Fibroblast of lung (primary cell): ENCODE measurements at regions not wholly inside any gene's neighbourhood (a gene's known extent, or its start where the extent isn't known, plus 50 kb on each side); places are given as distances from the start of the nearest gene placed in this dataset.

Experiments used
- DNase-seq, 2 donors: peaks; one replicate each; pipeline versions ENCODE4 v3.0.0 to v3.0.0-alpha.2; 2010; ENCODE audit warnings: low read depth in 2 of 2
- H2AFZ ChIP-seq: 2 replicates; pipeline ENCODE4 v1.5.1; 2012; ENCODE audit warnings: low read length, control low read depth, inconsistent platforms
- H3K27ac ChIP-seq: 2 replicates; pipeline ENCODE4 v1.5.1; 2011; ENCODE audit warnings: low read length, control low read depth; ENCODE audit not compliant: insufficient read depth
- H3K27me3 ChIP-seq: 2 replicates; pipeline ENCODE4 v1.5.1; 2011; ENCODE audit warnings: mild to moderate bottlenecking, low read length; ENCODE audit not compliant: control insufficient read depth, insufficient read depth
- H3K36me3 ChIP-seq: 2 replicates; pipeline ENCODE4 v1.5.1; 2011; ENCODE audit warnings: low read length; ENCODE audit not compliant: control insufficient read depth, insufficient read depth
- H3K4me1 ChIP-seq: 2 replicates; pipeline ENCODE4 v1.5.1; 2011; ENCODE audit warnings: low read length; ENCODE audit not compliant: control insufficient read depth, insufficient read depth; ENCODE audit errors: extremely low read depth
- H3K4me2 ChIP-seq: 2 replicates; pipeline ENCODE4 v1.5.1; 2011; ENCODE audit warnings: low read length, control low read depth; ENCODE audit not compliant: insufficient read depth; ENCODE audit errors: extremely low read depth
- H3K4me3 ChIP-seq, 4 experiments: fragments of 200-600 bp in 1 of 4; sonication (generic) in 1 of 4; replicated peaks in 1 of 4; 2 replicates each; pipeline ENCODE4 v1.5.1; 2011 to 2016; ENCODE audit warnings: low read length in 4 of 4, low read depth in 3 of 4, mild to moderate bottlenecking in 3 of 4, control low read depth in 2 of 4, inconsistent platforms in 1 of 4, mixed read lengths in 1 of 4; ENCODE audit not compliant: insufficient read depth in 1 of 4; ENCODE audit errors: control extremely low read depth in 1 of 4
- H3K79me2 ChIP-seq: 2 replicates; pipeline ENCODE4 v1.5.1; 2012; ENCODE audit warnings: mild to moderate bottlenecking, low read length, inconsistent platforms; ENCODE audit not compliant: control insufficient read depth, insufficient read depth
- H3K9ac ChIP-seq: 2 replicates; pipeline ENCODE4 v1.5.1; 2011; ENCODE audit warnings: mild to moderate bottlenecking, low read length, control low read depth; ENCODE audit not compliant: insufficient read depth
- H3K9me3 ChIP-seq: 2 replicates; pipeline ENCODE4 v1.5.1; 2012; ENCODE audit warnings: low read depth, low read length; ENCODE audit not compliant: control insufficient read depth, insufficient read depth
- H4K20me1 ChIP-seq: 2 replicates; pipeline ENCODE4 v1.5.1; 2011; ENCODE audit warnings: low read length; ENCODE audit not compliant: control insufficient read depth, insufficient read depth; ENCODE audit errors: extremely low read depth
- EZH2 ChIP-seq: IDR thresholded peaks from 2 replicates; pipeline ENCODE4 v1.5.1; 2012; ENCODE audit warnings: low read length, control low read depth, mild to moderate bottlenecking; ENCODE audit errors: missing control alignments
- TF ChIP-seq, protein P1 (sequence below), 2 donors: IDR thresholded peaks in 1 of 2; conservative IDR thresholded peaks in 1 of 2; 1 replicate in 1 of 2; 2 replicates in 1 of 2; pipeline ENCODE4 v1.5.1; 2011 to 2012; ENCODE audit warnings: low read length in 2 of 2, control low read depth in 1 of 2, inconsistent platforms in 1 of 2, low read depth in 1 of 2, mild to moderate bottlenecking in 1 of 2

GRCh38 chr3:66792086-66792485, 206.0 kb upstream of the KBTBD8 start:
- Histone ChIP-seq H3K27ac (no peak overlapping the region), H3K79me2 (no peaks in the 10 kb centered on the region), H3K4me3 (no peak overlapping the region), H3K4me1 (peaks cover 10% of the 10 kb centered on the region), H2AFZ (no peak overlapping the region), H3K36me3 (no peaks in the 10 kb centered on the region), H4K20me1 (no peaks in the 10 kb centered on the region), H3K9me3 (no peaks in the 10 kb centered on the region), H3K27me3 (no peaks in the 10 kb centered on the region), H3K9ac (no peak overlapping the region), H3K4me2 (no peak overlapping the region)
- no peak for TF ChIP-seq EZH2
- TF ChIP-seq, protein P1, sequence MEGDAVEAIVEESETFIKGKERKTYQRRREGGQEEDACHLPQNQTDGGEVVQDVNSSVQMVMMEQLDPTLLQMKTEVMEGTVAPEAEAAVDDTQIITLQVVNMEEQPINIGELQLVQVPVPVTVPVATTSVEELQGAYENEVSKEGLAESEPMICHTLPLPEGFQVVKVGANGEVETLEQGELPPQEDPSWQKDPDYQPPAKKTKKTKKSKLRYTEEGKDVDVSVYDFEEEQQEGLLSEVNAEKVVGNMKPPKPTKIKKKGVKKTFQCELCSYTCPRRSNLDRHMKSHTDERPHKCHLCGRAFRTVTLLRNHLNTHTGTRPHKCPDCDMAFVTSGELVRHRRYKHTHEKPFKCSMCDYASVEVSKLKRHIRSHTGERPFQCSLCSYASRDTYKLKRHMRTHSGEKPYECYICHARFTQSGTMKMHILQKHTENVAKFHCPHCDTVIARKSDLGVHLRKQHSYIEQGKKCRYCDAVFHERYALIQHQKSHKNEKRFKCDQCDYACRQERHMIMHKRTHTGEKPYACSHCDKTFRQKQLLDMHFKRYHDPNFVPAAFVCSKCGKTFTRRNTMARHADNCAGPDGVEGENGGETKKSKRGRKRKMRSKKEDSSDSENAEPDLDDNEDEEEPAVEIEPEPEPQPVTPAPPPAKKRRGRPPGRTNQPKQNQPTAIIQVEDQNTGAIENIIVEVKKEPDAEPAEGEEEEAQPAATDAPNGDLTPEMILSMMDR (conservative IDR thresholded peaks at IDR 0.05 in 1 of 2, IDR thresholded peaks at IDR 0.05 in 1 of 2; ENCODE audit: low read depth in 1 of 2, low read length in 2 of 2) = no peak
- DNase-seq = no peak

- H3K27ac ChIP-seq = peak overlapping the region; percentile 54
These were observed 202.7 kb upstream of the KBTBD8 start for GRCh38 chr3:66795365-66795764.

DNA sequence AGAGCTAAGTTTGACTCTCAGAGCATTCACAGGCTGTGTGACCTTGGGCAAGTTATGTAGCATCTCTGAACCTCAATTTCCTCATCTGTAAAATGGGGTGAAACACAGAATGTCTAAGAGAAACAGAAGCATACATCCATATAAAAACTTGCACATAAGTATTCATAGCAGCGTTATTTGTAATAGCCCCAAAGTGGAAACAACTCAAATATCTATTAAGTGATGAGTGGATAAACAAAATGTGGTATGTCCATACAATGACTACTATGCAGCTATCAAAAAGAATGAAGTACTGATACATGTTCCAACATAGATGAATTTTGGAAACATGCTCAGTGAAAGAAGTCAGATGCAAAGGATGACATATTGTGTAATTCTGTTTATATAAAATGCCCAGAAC, 201.8 kb upstream of the KBTBD8 start:
- peaks cover 13% of the 10 kb centered on the region for H3K4me1 ChIP-seq
- H3K4me3 ChIP-seq = no peak overlapping the region
- no peak overlapping the region for H2AFZ ChIP-seq
- no peak overlapping the region for H3K27ac ChIP-seq
- no peak overlapping the region for H3K4me2 ChIP-seq
- no peak for DNase-seq
- no peaks in the 10 kb centered on the region for H3K36me3 ChIP-seq
- no peaks in the 10 kb centered on the region for H3K27me3 ChIP-seq
- TF ChIP-seq, protein P1 (conservative IDR thresholded peaks at IDR 0.05 in 1 of 2, IDR thresholded peaks at IDR 0.05 in 1 of 2; ENCODE audit: low read depth in 1 of 2, low read length in 2 of 2) = no peak
- no peak for TF ChIP-seq EZH2
- no peak overlapping the region for H3K9ac ChIP-seq
- H3K9me3 ChIP-seq = no peaks in the 10 kb centered on the region
- H3K79me2 ChIP-seq = no peaks in the 10 kb centered on the region
- no peaks in the 10 kb centered on the region for H4K20me1 ChIP-seq

More at GRCh38 chr3:66795365-66795764, 202.7 kb upstream of the KBTBD8 start:
- H3K4me3 ChIP-seq = no peak overlapping the region
- H3K79me2 ChIP-seq = no peaks in the 10 kb centered on the region
- TF ChIP-seq, protein P1 (conservative IDR thresholded peaks at IDR 0.05 in 1 of 2, IDR thresholded peaks at IDR 0.05 in 1 of 2; ENCODE audit: low read depth in 1 of 2, low read length in 2 of 2) = no peak
- no peak for TF ChIP-seq EZH2
- H3K36me3 ChIP-seq = no peaks in the 10 kb centered on the region
- H3K9me3 ChIP-seq = no peaks in the 10 kb centered on the region
- H3K4me1 ChIP-seq = peaks cover 11% of the 10 kb centered on the region
- no peaks in the 10 kb centered on the region for H3K27me3 ChIP-seq
- peak; percentile 12 to 91 for DNase-seq
- H4K20me1 ChIP-seq = no peaks in the 10 kb centered on the region
- peak overlapping the region; percentile 21 for H2AFZ ChIP-seq
- no peak overlapping the region for H3K9ac ChIP-seq
- H3K4me2 ChIP-seq = peak overlapping the region; percentile 29
